ENCODE measurements at regions not wholly inside any gene's neighbourhood (a gene's known extent, or its start where the extent isn't known, plus 50 kb on each side); places are given as distances from the start of the nearest gene placed in this dataset.

GRCh38 chrX:146477341-146477740 is 332.2 kb upstream of the CXorf51B start (continued):
- TF ChIP-seq NR3C1 (CRISPR knock-in tag; conservative IDR thresholded peaks at IDR 0.05; ENCODE audit: low read depth): no peak

- DNase-seq (ENCODE audit: low spot score) (no peak), ATAC-seq (no peak)
- Mint-ChIP-seq H3K36me3 (peaks cover 24% of the 10 kb centered on the region), H3K27ac (no peak overlapping the region), H3K27me3 (ENCODE audit: low read depth) (peaks cover 4% of the 10 kb centered on the region; the same call in 1 of the 2 replicates), H3K4me1 (no peaks in the 10 kb centered on the region), H3K9me3 (peaks cover 56% of the 10 kb centered on the region), H3K4me3 (no peak overlapping the region)
- TF ChIP-seq ZNF512 (CRISPR knock-in tag; IDR thresholded peaks at IDR 0.05; ENCODE audit: borderline replicate concordance) (no peak), CDX4 (CRISPR knock-in tag; IDR thresholded peaks at IDR 0.05; ENCODE audit: borderline replicate concordance) (no peak), NFE2L1 (CRISPR knock-in tag; IDR thresholded peaks at IDR 0.05) (no peak), E2F5 (CRISPR knock-in tag; IDR thresholded peaks at IDR 0.05) (no peak), ARID4B (CRISPR knock-in tag; IDR thresholded peaks at IDR 0.05; ENCODE audit: borderline replicate concordance) (no peak)
- ChIA-PET CTCF (no interaction called here), POLR2A (no interaction called here)
Measured at GRCh38 chrX:146481735-146482134, 327.8 kb upstream of the CXorf51B start.
